IPS DF 6.9 (cell line): ENCODE measurements at regions not wholly inside any gene's neighbourhood (a gene's known extent, or its start where the extent isn't known, plus 50 kb on each side); places are given as distances from the start of the nearest gene placed in this dataset.
"Not testable (repeated sequence)": the region's sequence is repeated elsewhere in the genome, so short reads cannot be mapped to it uniquely, and the experiment has no call there.

ENCODE experiments used
- DNase-seq: peaks from one replicate; pipeline ENCODE4 v3.0.0-alpha.2; 2013; ENCODE audit warnings: low read depth, low spot score
- H3K27ac ChIP-seq: one replicate; pipeline ENCODE4 v1.5.1; 2013; ENCODE audit warnings: low read length, control low read depth
- H3K27me3 ChIP-seq: 2 replicates; pipeline ENCODE4 v1.6.1; 2013; ENCODE audit warnings: mild to moderate bottlenecking, low read length; ENCODE audit not compliant: control insufficient read depth, insufficient read depth
- H3K36me3 ChIP-seq: 2 replicates; pipeline ENCODE4 v1.6.1; 2013; ENCODE audit warnings: low read length; ENCODE audit not compliant: control insufficient read depth, insufficient read depth
- H3K4me1 ChIP-seq: 2 replicates; pipeline ENCODE4 v1.6.1; 2013; ENCODE audit warnings: low read length; ENCODE audit not compliant: control insufficient read depth, insufficient read depth
- H3K4me3 ChIP-seq: 2 replicates; pipeline ENCODE4 v1.5.1; 2013; ENCODE audit warnings: mild to moderate bottlenecking, low read length
- H3K9me3 ChIP-seq: 2 replicates; pipeline ENCODE4 v1.6.1; 2013; ENCODE audit warnings: low read length, inconsistent platforms; ENCODE audit not compliant: control insufficient read depth, insufficient read depth
- WGBS: extraction: QIAGEN DNeasy Blood & Tissue Kit; methylation state at CpG from one replicate; pipeline ENCODE4 v1.1.7; 2013; ENCODE audit warnings: mixed read lengths, missing lambda C conversion rate; ENCODE audit not compliant: insufficient read length, insufficient coverage; 5-methylcytosine and 5-hydroxymethylcytosine counted together

GRCh38 chr10:64039198-64039597 lies 518.0 kb downstream of the REEP3 start:
- no peak overlapping the region for H3K27ac ChIP-seq

GRCh38 chr10:64040781-64041180 lies 519.6 kb downstream of the REEP3 start:
- Histone ChIP-seq H3K27me3 (no peaks in the 10 kb centered on the region), H3K36me3 (no peaks in the 10 kb centered on the region), H3K4me1 (no peaks in the 10 kb centered on the region), H3K9me3 (no peaks in the 10 kb centered on the region), H3K27ac (no peak overlapping the region), H3K4me3 (no peak overlapping the region)
- DNase-seq = no peak
- WGBS = no CpG with 5 or more reads among the region's 2 CpGs

More at GRCh38 chr10:64039198-64039597, 518.0 kb downstream of the REEP3 start:
- no CpG with 5 or more reads among the region's 6 CpGs for WGBS
- no peaks in the 10 kb centered on the region for H3K9me3 ChIP-seq
- DNase-seq = no peak
- H3K27me3 ChIP-seq = no peaks in the 10 kb centered on the region
- no peaks in the 10 kb centered on the region for H3K36me3 ChIP-seq
- H3K4me1 ChIP-seq = no peaks in the 10 kb centered on the region
- no peak overlapping the region for H3K4me3 ChIP-seq

- H3K4me1 ChIP-seq = no peaks in the 10 kb centered on the region
- no CpG with 5 or more reads among the region's 43 CpGs for WGBS
- H3K36me3 ChIP-seq = no peaks in the 10 kb centered on the region
- H3K4me3 ChIP-seq = no peak overlapping the region
- H3K9me3 ChIP-seq = no peaks in the 10 kb centered on the region
- no peak overlapping the region for H3K27ac ChIP-seq
- H3K27me3 ChIP-seq = no peaks in the 10 kb centered on the region
- DNase-seq = peak; percentile 63
Measured at GRCh38 chr10:64041185-64041988, 520.2 kb downstream of the REEP3 start.

DNA sequence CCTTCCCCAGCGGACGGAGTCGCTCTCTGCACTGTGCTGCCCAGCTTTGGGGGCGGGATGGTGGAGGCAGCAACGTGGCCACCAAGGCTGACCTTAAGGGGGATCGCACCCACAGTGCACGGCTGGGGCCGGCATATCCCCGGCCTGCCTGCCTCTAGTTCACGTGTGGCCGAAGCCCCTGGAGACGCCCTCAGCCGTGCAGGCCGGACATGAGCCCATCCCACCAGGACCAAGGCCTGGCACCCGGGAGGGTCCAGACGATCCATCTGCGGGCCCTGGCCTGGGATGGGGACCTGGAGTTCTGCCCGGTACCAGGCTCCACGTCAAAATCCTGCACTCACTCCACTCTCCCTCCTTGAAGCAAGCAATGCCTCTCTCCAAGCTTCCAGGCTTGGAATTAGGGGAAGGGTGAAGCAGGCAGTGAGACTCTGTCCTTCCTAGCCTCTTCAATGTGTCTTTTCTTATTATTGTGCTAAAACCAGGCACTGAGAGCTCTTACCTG lies 520.8 kb downstream of the REEP3 start:
- Histone ChIP-seq H3K9me3 (no peaks in the 10 kb centered on the region), H3K4me3 (no peak overlapping the region), H3K27ac (no peak overlapping the region), H3K27me3 (no peaks in the 10 kb centered on the region), H3K36me3 (no peaks in the 10 kb centered on the region), H3K4me1 (no peaks in the 10 kb centered on the region)
- no peak for DNase-seq
- no CpG with 5 or more reads among the region's 19 CpGs for WGBS

DNA sequence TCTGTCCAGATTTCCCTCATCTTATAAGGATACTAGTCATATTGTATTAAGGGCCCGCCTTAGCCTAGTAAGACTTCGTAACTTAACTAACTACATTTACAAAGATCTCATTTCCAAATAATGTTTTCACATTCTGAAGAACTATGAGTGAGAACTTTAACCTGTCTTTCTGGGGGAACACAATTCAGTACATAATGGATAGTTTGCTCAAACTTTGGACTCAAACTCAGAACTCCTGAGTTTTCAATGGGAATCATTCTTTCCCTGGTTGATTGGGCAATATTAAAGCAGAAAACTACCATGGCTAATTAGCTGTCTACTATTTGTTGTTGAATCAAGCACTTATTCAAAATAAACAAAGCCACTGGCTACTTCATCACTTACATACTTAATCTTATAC lies 522.9 kb downstream of the REEP3 start:
- Histone ChIP-seq H3K9me3 (no peaks in the 10 kb centered on the region), H3K27me3 (no peaks in the 10 kb centered on the region), H3K36me3 (no peaks in the 10 kb centered on the region), H3K4me3 (no peak overlapping the region), H3K27ac (no peak overlapping the region), H3K4me1 (no peaks in the 10 kb centered on the region)
- DNase-seq = no peak
- WGBS = no CpG with 5 or more reads among the region's 2 CpGs

DNA sequence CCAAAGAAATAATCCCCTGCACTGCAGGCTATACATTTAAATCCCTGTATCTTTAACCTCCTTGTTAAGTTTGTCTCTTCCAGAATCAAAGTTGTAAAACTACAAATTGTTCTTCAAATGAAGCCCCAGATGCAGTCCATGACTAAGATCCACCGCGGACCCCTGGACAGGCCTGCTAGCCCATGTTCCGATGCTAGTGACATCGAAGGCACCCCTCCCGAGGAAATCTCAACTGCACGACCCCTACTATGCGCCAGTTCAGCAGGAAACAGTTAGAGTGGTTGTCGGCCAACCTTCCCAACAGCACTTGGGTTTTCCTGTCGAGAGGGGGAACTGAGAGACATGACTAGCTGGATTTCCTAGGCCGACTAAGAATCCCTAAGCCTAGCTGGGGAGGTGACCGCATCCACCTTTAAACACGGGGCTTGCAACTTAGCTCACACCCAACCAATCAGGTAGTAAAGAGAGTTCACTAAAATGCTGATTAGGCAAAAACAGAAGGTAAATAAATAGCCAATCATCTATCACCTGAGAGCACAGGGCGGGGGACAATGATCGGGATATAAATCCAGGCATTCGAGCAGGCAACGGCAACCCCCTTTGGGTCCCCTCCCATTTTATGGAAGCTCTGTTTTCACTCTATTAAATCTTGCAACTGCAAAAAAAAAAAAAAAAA lies 523.9 kb downstream of the REEP3 start:
- H3K4me1 ChIP-seq, H3K9me3 ChIP-seq, H3K4me3 ChIP-seq, H3K27ac ChIP-seq, H3K36me3 ChIP-seq, H3K27me3 ChIP-seq, DNase-seq: not testable (repeated sequence)
- WGBS = no CpG with 5 or more reads among the region's 16 CpGs

GRCh38 chr10:64054392-64054791 lies 533.2 kb downstream of the REEP3 start:
- H3K36me3 ChIP-seq = no peaks in the 10 kb centered on the region
- H3K4me3 ChIP-seq = no peak overlapping the region
- DNase-seq = no peak
- no peaks in the 10 kb centered on the region for H3K4me1 ChIP-seq
- H3K27me3 ChIP-seq = no peaks in the 10 kb centered on the region
- H3K9me3 ChIP-seq = no peaks in the 10 kb centered on the region
- H3K27ac ChIP-seq = no peak overlapping the region

DNA sequence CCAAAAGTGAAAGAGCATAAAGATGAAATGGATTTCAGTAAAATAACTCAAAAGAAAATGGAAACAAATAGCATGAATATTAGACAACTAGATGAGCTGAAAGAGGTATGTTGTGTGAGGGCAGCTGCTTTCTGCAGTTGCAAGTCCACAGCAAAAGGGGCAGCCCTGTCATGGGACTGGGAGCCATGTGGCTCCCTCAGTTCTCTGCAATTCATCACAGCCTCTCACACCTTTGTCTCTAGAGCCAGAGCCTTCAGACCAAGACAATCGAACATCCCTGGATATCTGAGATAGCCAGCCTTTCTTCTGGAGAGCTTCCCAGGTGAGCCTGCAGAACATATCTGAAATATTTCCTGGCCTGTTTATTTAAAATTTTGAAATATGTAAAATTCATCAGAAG lies 538.7 kb downstream of the REEP3 start:
- H3K36me3 ChIP-seq = no peaks in the 10 kb centered on the region
- H3K9me3 ChIP-seq = no peaks in the 10 kb centered on the region
- no peaks in the 10 kb centered on the region for H3K4me1 ChIP-seq
- H3K27me3 ChIP-seq = no peaks in the 10 kb centered on the region
- H3K27ac ChIP-seq = no peak overlapping the region
- DNase-seq = no peak
- H3K4me3 ChIP-seq = no peak overlapping the region
- no CpG with 5 or more reads among the region's 1 CpG for WGBS

- Histone ChIP-seq H3K27ac (no peak overlapping the region), H3K4me3 (no peak overlapping the region), H3K9me3 (no peaks in the 10 kb centered on the region), H3K36me3 (no peaks in the 10 kb centered on the region), H3K4me1 (no peaks in the 10 kb centered on the region), H3K27me3 (no peaks in the 10 kb centered on the region)
- no peak for DNase-seq
- no CpG with 5 or more reads among the region's 7 CpGs for WGBS
Measured at GRCh38 chr10:64060389-64060788, 539.2 kb downstream of the REEP3 start.

DNA sequence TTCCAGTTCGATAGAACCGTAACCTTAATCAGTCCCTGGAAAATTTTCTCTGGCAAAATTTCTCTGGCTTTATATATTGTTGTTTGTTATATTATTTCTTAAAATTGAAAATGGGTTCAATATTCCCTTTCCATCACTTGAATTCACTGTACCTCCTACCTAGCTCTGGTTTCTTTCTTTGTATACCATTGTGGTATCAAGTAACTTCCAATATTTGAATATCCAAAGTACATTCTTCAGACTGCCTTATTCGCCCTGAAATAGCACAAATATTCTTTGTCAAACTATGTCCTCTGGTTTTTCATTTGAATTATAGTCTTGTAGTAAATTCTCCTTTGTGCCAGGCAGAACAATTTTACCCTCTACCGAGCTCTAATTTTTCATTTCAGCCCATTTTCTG lies 541.6 kb downstream of the REEP3 start:
- H3K27ac ChIP-seq = no peak overlapping the region
- H3K36me3 ChIP-seq = no peaks in the 10 kb centered on the region
- H3K4me3 ChIP-seq = no peak overlapping the region
- H3K4me1 ChIP-seq = no peaks in the 10 kb centered on the region
- no peaks in the 10 kb centered on the region for H3K9me3 ChIP-seq
- no peaks in the 10 kb centered on the region for H3K27me3 ChIP-seq
- no peak for DNase-seq
- no CpG with 5 or more reads among the region's 4 CpGs for WGBS
